ENCODE measurements at regions not wholly inside any gene's neighbourhood (a gene's known extent, or its start where the extent isn't known, plus 50 kb on each side); places are given as distances from the start of the nearest gene placed in this dataset.

- dilution Hi-C loops (cut with HindIII; ENCODE audit: low sequenced_read_pairs, unreplicated experiment) (no loop called here), intact Hi-C loops (cut with micrococcal nuclease) (no loop called here), in situ Hi-C loops (cut with MboI; ENCODE audit: low sequenced_read_pairs) (no loop called here)
- Histone ChIP-seq H3K4ac (ENCODE audit: low read depth, low read length) (no peak overlapping the region), H3K23ac (ENCODE audit: low read depth, low read length) (no peak overlapping the region), H3K9me3 (ENCODE audit: control insufficient read depth, insufficient read depth, low read length) (no peaks in the 10 kb centered on the region), H2AFZ (replicated peaks; ENCODE audit: low read length, poor library complexity) (peak overlapping the region; percentile 5), H3K56ac (ENCODE audit: extremely low read depth, insufficient read depth, low read length) (no peak overlapping the region), H3K27me3 (ENCODE audit: control insufficient read depth, insufficient read depth, low read length) (no peaks in the 10 kb centered on the region), H3K4me1 (ENCODE audit: control insufficient read depth, insufficient read depth, low read length) (no peaks in the 10 kb centered on the region), H2AK9ac (replicated peaks; ENCODE audit: low read depth, low read length, poor library complexity) (no peak overlapping the region), H3K36me3 (ENCODE audit: control insufficient read depth, insufficient read depth, low read length) (no peaks in the 10 kb centered on the region), H3K27ac (ENCODE audit: insufficient read depth, low read length) (no peak overlapping the region), H4K20me1 (ENCODE audit: insufficient read depth, low read length) (no peaks in the 10 kb centered on the region), H3K9ac (ENCODE audit: low read depth, low read length) (no peak overlapping the region), H2BK5ac (ENCODE audit: low read depth, low read length, poor library complexity, severe bottlenecking) (no peak overlapping the region), H2BK20ac (ENCODE audit: low read depth, low read length) (no peak overlapping the region), H4K91ac (ENCODE audit: insufficient read depth, low read depth, low read length) (no peak overlapping the region), H2AK5ac (ENCODE audit: low read depth, low read length) (no peak overlapping the region), H3K18ac (ENCODE audit: low read depth, low read length) (no peak overlapping the region), H2BK120ac (ENCODE audit: low read depth, low read length) (no peak overlapping the region), H2BK15ac (ENCODE audit: low read depth, low read length) (no peak overlapping the region), H3K4me2 (ENCODE audit: low read depth, low read length) (no peak overlapping the region), H4K5ac (ENCODE audit: low read depth, low read length) (no peak overlapping the region), H3K14ac (replicated peaks; ENCODE audit: low read depth, low read length) (no peak overlapping the region), H4K8ac (ENCODE audit: low read depth in 2 of 2, low read length in 2 of 2) (0 out of 4 replicates have a peak overlapping the region, but pooled peaks of 1 of the 2 experiments have one; percentile 9), H3K79me1 (ENCODE audit: low read depth in 1 of 2, low read length in 2 of 2) (no peaks in the 10 kb centered on the region), H3K9me1 (ENCODE audit: insufficient read depth, low read length) (no peaks in the 10 kb centered on the region), H3K4me3 (ENCODE audit: insufficient read depth, low read depth, low read length) (no peak overlapping the region)
- ChIA-PET POLR2A (ENCODE audit: unreplicated experiment) (no interaction called here), CTCF (no interaction called here)
- peak; percentile 4 for DNase-seq
- WGBS, 2 experiments (ENCODE audit: extremely low coverage in 2 of 2, insufficient read length in 1 of 2), result 17% methylated on average over 1 of the region's 4 CpGs; no CpG with 5 or more reads in 1 of the 2 experiments
- ATAC-seq (ENCODE audit: low read depth), result no peak
- no peak for TF ChIP-seq CHD1 (IDR thresholded peaks at IDR 0.05; ENCODE audit: low read depth, low read length)
- no peak for TF ChIP-seq MAFK (IDR thresholded peaks at IDR 0.05; ENCODE audit: low read depth, low read length)
- no peak for TF ChIP-seq NFE2L2 (IDR thresholded peaks at IDR 0.05; ENCODE audit: low read depth, low read length)
- no peak for TF ChIP-seq SMC3 (IDR thresholded peaks at IDR 0.05; ENCODE audit: low read depth, low read length)
- TF ChIP-seq POLR2A (IDR thresholded peaks at IDR 0.05; ENCODE audit: low read depth, low read length), result no peak
- TF ChIP-seq ELK1 (IDR thresholded peaks at IDR 0.05; ENCODE audit: borderline replicate concordance, low read depth, low read length), result no peak
- no peak for TF ChIP-seq MXI1 (IDR thresholded peaks at IDR 0.05; ENCODE audit: borderline replicate concordance, low read depth, low read length)
- no peak for TF ChIP-seq MAZ (IDR thresholded peaks at IDR 0.05; ENCODE audit: borderline replicate concordance, low read depth, low read length)
- TF ChIP-seq RFX5 (IDR thresholded peaks at IDR 0.05; ENCODE audit: low read depth, low read length), result no peak
- no peak for TF ChIP-seq CTCF (conservative IDR thresholded peaks at IDR 0.05; ENCODE audit: low read depth, low read length)
- TF ChIP-seq BHLHE40 (IDR thresholded peaks at IDR 0.05; ENCODE audit: low read depth, low read length), result no peak
- no peak for TF ChIP-seq RCOR1 (IDR thresholded peaks at IDR 0.05; ENCODE audit: insufficient replicate concordance, low read length)
- no peak for TF ChIP-seq RAD21 (IDR thresholded peaks at IDR 0.05; ENCODE audit: low read length)
- TF ChIP-seq USF2 (IDR thresholded peaks at IDR 0.05; ENCODE audit: low read depth, low read length), result no peak
- no peak for TF ChIP-seq CEBPB (IDR thresholded peaks at IDR 0.05; ENCODE audit: low read depth, low read length)
- TF ChIP-seq FOS (IDR thresholded peaks at IDR 0.05; ENCODE audit: low read depth, low read length), result no peak
- BruUV-seq (replicated peaks), result no TSS peak
Observed at GRCh38 chr14:86196471-86196870, 666.5 kb downstream of the FLRT2 start.

Measured in IMR-90 (cell line).